ENCODE measurements at regions not wholly inside any gene's neighbourhood (a gene's known extent, or its start where the extent isn't known, plus 50 kb on each side); places are given as distances from the start of the nearest gene placed in this dataset.

GRCh38 chrX:150192816-150193215, 170.3 kb upstream of the MAMLD1 start:
- Histone ChIP-seq H3K27me3 (ENCODE audit: control insufficient read depth, insufficient read depth, low read length) (no peaks in the 10 kb centered on the region; the same call in 1 of the 2 replicates), H3K36me3 (replicated peaks; ENCODE audit: control insufficient read depth, insufficient read depth, low read length) (no peaks in the 10 kb centered on the region), H3K4me3 (ENCODE audit: insufficient read depth, low read depth, low read length) (no peak overlapping the region)
- no peak for DNase-seq

GRCh38 chrX:150196285-150196684, 166.8 kb upstream of the MAMLD1 start:
- DNase-seq, result peak; percentile 79
- Histone ChIP-seq H3K4me3 (ENCODE audit: insufficient read depth, low read depth, low read length) (no peak overlapping the region), H3K27me3 (ENCODE audit: control insufficient read depth, insufficient read depth, low read length) (peaks cover 2% of the 10 kb centered on the region; the same call in 1 of the 2 replicates), H3K36me3 (replicated peaks; ENCODE audit: control insufficient read depth, insufficient read depth, low read length) (no peaks in the 10 kb centered on the region)

GRCh38 chrX:150197388-150197787, 165.7 kb upstream of the MAMLD1 start:
- DNase-seq, result no peak

GRCh38 chrX:150198776-150199175, 164.3 kb upstream of the MAMLD1 start:
- H3K36me3 ChIP-seq (replicated peaks; ENCODE audit: control insufficient read depth, insufficient read depth, low read length), result no peaks in the 10 kb centered on the region
- H3K4me3 ChIP-seq (ENCODE audit: insufficient read depth, low read depth, low read length), result no peak overlapping the region
- no peak for DNase-seq
- peaks cover 2% of the 10 kb centered on the region; the same call in 1 of the 2 replicates for H3K27me3 ChIP-seq (ENCODE audit: control insufficient read depth, insufficient read depth, low read length)

More at GRCh38 chrX:150197388-150197787, 165.7 kb upstream of the MAMLD1 start:
- H3K36me3 ChIP-seq (replicated peaks; ENCODE audit: control insufficient read depth, insufficient read depth, low read length), result no peaks in the 10 kb centered on the region
- H3K27me3 ChIP-seq (ENCODE audit: control insufficient read depth, insufficient read depth, low read length), result peaks cover 2% of the 10 kb centered on the region; the same call in 1 of the 2 replicates
- H3K4me3 ChIP-seq (ENCODE audit: insufficient read depth, low read depth, low read length), result no peak overlapping the region

- Histone ChIP-seq H3K4me3 (ENCODE audit: insufficient read depth, low read depth, low read length) (no peak overlapping the region), H3K36me3 (replicated peaks; ENCODE audit: control insufficient read depth, insufficient read depth, low read length) (no peaks in the 10 kb centered on the region), H3K27me3 (ENCODE audit: control insufficient read depth, insufficient read depth, low read length) (peaks cover 2% of the 10 kb centered on the region; the same call in 1 of the 2 replicates)
- DNase-seq, result no peak
Measured at GRCh38 chrX:150199181-150199580, 163.9 kb upstream of the MAMLD1 start.

- Histone ChIP-seq H3K27me3 (ENCODE audit: control insufficient read depth, insufficient read depth, low read length) (peaks cover 2% of the 10 kb centered on the region; the same call in 1 of the 2 replicates), H3K36me3 (replicated peaks; ENCODE audit: control insufficient read depth, insufficient read depth, low read length) (no peaks in the 10 kb centered on the region), H3K4me3 (ENCODE audit: insufficient read depth, low read depth, low read length) (no peak overlapping the region)
- DNase-seq, result no peak
Measured at GRCh38 chrX:150199803-150200202, 163.3 kb upstream of the MAMLD1 start.

GRCh38 chrX:150200361-150200760, 162.8 kb upstream of the MAMLD1 start:
- peaks cover 2% of the 10 kb centered on the region; the same call in 1 of the 2 replicates for H3K27me3 ChIP-seq (ENCODE audit: control insufficient read depth, insufficient read depth, low read length)
- DNase-seq, result no peak
- no peak overlapping the region for H3K4me3 ChIP-seq (ENCODE audit: insufficient read depth, low read depth, low read length)
- H3K36me3 ChIP-seq (replicated peaks; ENCODE audit: control insufficient read depth, insufficient read depth, low read length), result no peaks in the 10 kb centered on the region

GRCh38 chrX:150200820-150201287, 162.3 kb upstream of the MAMLD1 start:
- peaks cover 2% of the 10 kb centered on the region; the same call in 1 of the 2 replicates for H3K27me3 ChIP-seq (ENCODE audit: control insufficient read depth, insufficient read depth, low read length)
- no peak for DNase-seq
- H3K36me3 ChIP-seq (replicated peaks; ENCODE audit: control insufficient read depth, insufficient read depth, low read length), result no peaks in the 10 kb centered on the region
- no peak overlapping the region for H3K4me3 ChIP-seq (ENCODE audit: insufficient read depth, low read depth, low read length)

- no peak for DNase-seq
- no peaks in the 10 kb centered on the region for H3K36me3 ChIP-seq (replicated peaks; ENCODE audit: control insufficient read depth, insufficient read depth, low read length)
Measured at GRCh38 chrX:150201391-150201790, 161.7 kb upstream of the MAMLD1 start.

GRCh38 chrX:150201841-150202240, 161.3 kb upstream of the MAMLD1 start:
- H3K4me3 ChIP-seq (ENCODE audit: insufficient read depth, low read depth, low read length), result no peak overlapping the region
- DNase-seq, result no peak
- no peaks in the 10 kb centered on the region for H3K36me3 ChIP-seq (replicated peaks; ENCODE audit: control insufficient read depth, insufficient read depth, low read length)
- H3K27me3 ChIP-seq (ENCODE audit: control insufficient read depth, insufficient read depth, low read length), result peaks cover 2% of the 10 kb centered on the region; the same call in 1 of the 2 replicates

More at GRCh38 chrX:150201391-150201790, 161.7 kb upstream of the MAMLD1 start:
- Histone ChIP-seq H3K4me3 (ENCODE audit: insufficient read depth, low read depth, low read length) (no peak overlapping the region), H3K27me3 (ENCODE audit: control insufficient read depth, insufficient read depth, low read length) (peaks cover 2% of the 10 kb centered on the region; the same call in 1 of the 2 replicates)

- Histone ChIP-seq H3K36me3 (replicated peaks; ENCODE audit: control insufficient read depth, insufficient read depth, low read length) (no peaks in the 10 kb centered on the region), H3K4me3 (ENCODE audit: insufficient read depth, low read depth, low read length) (no peak overlapping the region), H3K27me3 (ENCODE audit: control insufficient read depth, insufficient read depth, low read length) (peaks cover 2% of the 10 kb centered on the region; the same call in 1 of the 2 replicates)
- no peak for DNase-seq
Measured at GRCh38 chrX:150202641-150203247, 160.4 kb upstream of the MAMLD1 start.

- Histone ChIP-seq H3K36me3 (replicated peaks; ENCODE audit: control insufficient read depth, insufficient read depth, low read length) (no peaks in the 10 kb centered on the region), H3K4me3 (ENCODE audit: insufficient read depth, low read depth, low read length) (no peak overlapping the region), H3K27me3 (ENCODE audit: control insufficient read depth, insufficient read depth, low read length) (peaks cover under 1% of the 10 kb centered on the region; the same call in 1 of the 2 replicates)
- no peak for DNase-seq
Measured at GRCh38 chrX:150203248-150203645, 159.9 kb upstream of the MAMLD1 start.

GRCh38 chrX:150205011-150205410, 158.1 kb upstream of the MAMLD1 start:
- no peaks in the 10 kb centered on the region for H3K36me3 ChIP-seq (replicated peaks; ENCODE audit: control insufficient read depth, insufficient read depth, low read length)
- no peak overlapping the region for H3K4me3 ChIP-seq (ENCODE audit: insufficient read depth, low read depth, low read length)
- DNase-seq, result peak; percentile 58
- H3K27me3 ChIP-seq (ENCODE audit: control insufficient read depth, insufficient read depth, low read length), result no peaks in the 10 kb centered on the region

GRCh38 chrX:150207733-150208132, 155.4 kb upstream of the MAMLD1 start:
- DNase-seq, result no peak
- H3K4me3 ChIP-seq (ENCODE audit: insufficient read depth, low read depth, low read length), result no peak overlapping the region
- no peaks in the 10 kb centered on the region for H3K27me3 ChIP-seq (ENCODE audit: control insufficient read depth, insufficient read depth, low read length)
- no peaks in the 10 kb centered on the region for H3K36me3 ChIP-seq (replicated peaks; ENCODE audit: control insufficient read depth, insufficient read depth, low read length)

- H3K27me3 ChIP-seq (ENCODE audit: control insufficient read depth, insufficient read depth, low read length), result no peaks in the 10 kb centered on the region
- no peak overlapping the region for H3K4me3 ChIP-seq (ENCODE audit: insufficient read depth, low read depth, low read length)
- DNase-seq, result no peak
- H3K36me3 ChIP-seq (replicated peaks; ENCODE audit: control insufficient read depth, insufficient read depth, low read length), result no peaks in the 10 kb centered on the region
Measured at GRCh38 chrX:150211988-150212387, 151.1 kb upstream of the MAMLD1 start.

All from H7 (cell line).